HL-60 (cell line): ENCODE measurements at regions not wholly inside any gene's neighbourhood (a gene's known extent, or its start where the extent isn't known, plus 50 kb on each side); places are given as distances from the start of the nearest gene placed in this dataset.

Experiments
- CTCF ChIP-seq: IDR thresholded peaks from one replicate; pipeline ENCODE4 v1.5.1; 2011; ENCODE audit warnings: low read length, control low read depth, inconsistent platforms; ENCODE audit not compliant: insufficient read depth
- SPI1 ChIP-seq: IDR thresholded peaks from 2 replicates; pipeline ENCODE4 v1.6.1; 2012; ENCODE audit warnings: low read depth, mild to moderate bottlenecking, borderline replicate concordance

- no peak for TF ChIP-seq SPI1
- no peak for TF ChIP-seq CTCF
These were observed 210.3 kb upstream of the SGO1 start for GRCh38 chr3:20396335-20396734.
